Hepatocyte (in vitro differentiated cells): ENCODE measurements at regions not wholly inside any gene's neighbourhood (a gene's known extent, or its start where the extent isn't known, plus 50 kb on each side); places are given as distances from the start of the nearest gene placed in this dataset.

Experiments
- CTCF ChIP-seq: fragments of 200-600 bp; sonication (generic); IDR thresholded peaks from 2 replicates; pipeline ENCODE4 v1.5.1; 2016; ENCODE audit warnings: antibody characterized with exemption, mild to moderate bottlenecking; ENCODE audit not compliant: poor library complexity
- EZH2 ChIP-seq: fragments of 200-600 bp; sonication (generic); IDR thresholded peaks from 2 replicates; pipeline ENCODE4 v1.6.1; 2016; ENCODE audit warnings: antibody characterized with exemption, mild to moderate bottlenecking, borderline replicate concordance
- EZH2phosphoT487 ChIP-seq: fragments of 200-600 bp; sonication (generic); IDR thresholded peaks from one replicate; pipeline ENCODE4 v1.6.1; 2018; ENCODE audit warnings: antibody characterized with exemption, mild to moderate bottlenecking, low read depth, moderate library complexity; ENCODE audit not compliant: unreplicated experiment, severe bottlenecking

- TF ChIP-seq EZH2: no peak
- no peak for TF ChIP-seq CTCF
- TF ChIP-seq EZH2phosphoT487: no peak
Measured at GRCh38 chr17:22158364-22158763, 466.0 kb downstream of the KCNJ18 start.
